22Rv1 (cell line): ENCODE measurements at regions not wholly inside any gene's neighbourhood (a gene's known extent, or its start where the extent isn't known, plus 50 kb on each side); places are given as distances from the start of the nearest gene placed in this dataset.

Experiments
- CTCF ChIP-seq: fragments of 450-650 bp; IDR thresholded peaks from 2 replicates; pipeline ENCODE4 v1.5.1; 2017; ENCODE audit warnings: mild to moderate bottlenecking
- ZFX ChIP-seq: fragments of 450-650 bp; IDR thresholded peaks from 2 replicates; pipeline ENCODE4 v1.6.1; 2017; ENCODE audit warnings: antibody characterized with exemption, borderline replicate concordance

- TF ChIP-seq CTCF, result no peak
- no peak for TF ChIP-seq ZFX
These were observed 181.4 kb upstream of the PRNP start for GRCh38 chr20:4504814-4505213.
